Kidney (tissue), 13 donors: ENCODE measurements at regions not wholly inside any gene's neighbourhood (a gene's known extent, or its start where the extent isn't known, plus 50 kb on each side); places are given as distances from the start of the nearest gene placed in this dataset.

Experiments used
- DNase-seq, 5 donors: peaks; one replicate each; pipeline ENCODE4 v3.0.0-alpha.2; 2013 to 2020
- FAIRE-seq: peaks from 2 replicates; lab custom pipeline; 2012; peaks lifted over from hg19 to GRCh38; lab: Jason Lieb, UNC
- H3K27ac ChIP-seq, 2 donors: one replicate each; pipeline ENCODE4 v1.7.0; 2013; ENCODE audit warnings: low read depth in 2 of 2, low read length in 2 of 2, inconsistent platforms in 1 of 2
- H3K27me3 ChIP-seq: one replicate; pipeline ENCODE4 v1.7.1; 2013; ENCODE audit warnings: low read length, inconsistent platforms; ENCODE audit not compliant: control insufficient read depth, insufficient read depth
- H3K36me3 ChIP-seq, 3 donors: one replicate each; pipeline versions ENCODE4 v1.7.0 to v1.7.1; 2013; ENCODE audit warnings: low read length in 3 of 3, control low read depth in 1 of 3, inconsistent platforms in 1 of 3; ENCODE audit not compliant: insufficient read depth in 3 of 3, control insufficient read depth in 2 of 3
- H3K4me1 ChIP-seq, 3 donors: one replicate each; pipeline versions ENCODE4 v1.7.0 to v1.7.1; 2013; ENCODE audit warnings: low read length in 3 of 3, inconsistent platforms in 1 of 3, low read depth in 1 of 3; ENCODE audit not compliant: control insufficient read depth in 2 of 3, insufficient read depth in 2 of 3
- H3K4me3 ChIP-seq, 3 donors: one replicate each; pipeline versions ENCODE4 v1.7.0 to v1.8.1; 2013; ENCODE audit warnings: low read length in 3 of 3, control low read depth in 1 of 3, inconsistent platforms in 1 of 3
- H3K9ac ChIP-seq, 3 donors: one replicate each; pipeline versions ENCODE4 v1.7.0 to v1.7.1; 2013; ENCODE audit warnings: low read length in 3 of 3, control low read depth in 1 of 3, inconsistent platforms in 1 of 3
- H3K9me3 ChIP-seq, 3 donors: one replicate each; pipeline versions ENCODE4 v1.7.0 to v1.7.1; 2013; ENCODE audit warnings: low read length in 3 of 3, control low read depth in 1 of 3, inconsistent platforms in 1 of 3; ENCODE audit not compliant: control insufficient read depth in 2 of 3, insufficient read depth in 1 of 3
- CTCF ChIP-seq: IDR thresholded peaks from 3 replicates; pipeline ENCODE4 v1.5.1; 2012; ENCODE audit warnings: mild to moderate bottlenecking, moderate library complexity, borderline replicate concordance; ENCODE audit not compliant: insufficient read depth; ENCODE audit errors: extremely low read depth
- intact Hi-C: fragments of 100-400 bp; cut with DNase I; formaldehyde crosslinking; loops from one replicate; pipeline ENCODE4 v1.11.1; 2022
- donor health status: control.
- donor health status: control.
- donor health status: control.
- donor health status: control.
- donor health status: control.
- donor health status: DM: yes; HTN: yes; CAD: no.
- donor health status: Normal renal cell carcinoma (clear cell type).

- H3K9ac ChIP-seq, result no peak overlapping the region
- no peak overlapping the region for H3K4me3 ChIP-seq
- no peak overlapping the region for H3K27ac ChIP-seq
- H3K27me3 ChIP-seq, result no peaks in the 10 kb centered on the region
- intact Hi-C loops, result no loop called here
- H3K4me1 ChIP-seq, result no peaks in the 10 kb centered on the region
- FAIRE-seq, result no peak
- H3K36me3 ChIP-seq, result no peaks in the 10 kb centered on the region
- no peak for DNase-seq
- no peaks in the 10 kb centered on the region for H3K9me3 ChIP-seq
- TF ChIP-seq CTCF, result no peak
Observed at GRCh38 chr7:24370541-24370940, 86.6 kb downstream of the NPY start.

DNA sequence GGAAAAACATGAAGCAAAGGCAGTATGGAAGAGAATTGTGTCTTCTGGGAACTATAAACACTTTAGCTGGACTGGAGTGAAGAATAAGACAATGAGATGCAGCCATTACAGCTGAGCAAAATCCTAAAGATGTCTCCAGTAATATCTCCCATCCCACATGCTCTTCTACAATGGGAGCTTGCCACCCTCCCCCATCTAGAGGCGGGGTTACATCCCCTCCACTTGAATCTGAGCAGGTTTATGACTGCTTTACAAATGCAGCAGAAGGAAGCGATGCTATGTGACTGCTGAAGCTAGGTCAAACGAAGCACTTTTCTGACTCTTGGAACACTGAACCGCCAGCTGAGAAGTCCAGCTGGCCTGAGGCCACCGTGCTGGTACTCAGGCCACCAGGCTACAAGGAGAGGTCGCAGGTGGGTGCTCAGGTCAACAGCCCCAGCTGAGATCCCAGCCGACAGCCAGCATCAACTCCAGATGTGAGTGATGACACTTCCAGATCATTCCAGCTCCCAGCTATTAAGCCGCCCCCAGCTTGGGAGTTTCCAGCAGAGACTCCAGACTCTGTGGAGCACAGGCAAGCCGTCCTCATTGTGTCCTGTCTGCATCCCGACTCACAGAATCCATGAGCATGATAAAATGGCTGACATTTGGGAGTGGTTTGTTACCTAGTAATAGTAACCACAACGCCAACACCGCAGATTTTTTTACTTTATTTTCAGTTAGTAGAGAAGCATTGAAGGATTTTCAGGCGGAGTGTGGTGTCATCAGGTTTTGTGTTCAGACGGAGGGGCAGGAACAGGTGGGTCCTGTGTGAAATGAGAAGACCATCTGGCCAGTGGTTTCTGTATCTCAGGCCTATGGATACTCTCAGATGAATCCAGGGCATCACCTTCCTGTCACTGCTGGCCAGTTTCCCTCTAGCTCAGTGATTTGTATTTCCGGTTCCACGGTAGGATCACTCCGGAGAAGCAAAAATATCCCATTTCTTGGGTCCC is 89.3 kb downstream of the NPY start:
- Histone ChIP-seq H3K36me3 (no peaks in the 10 kb centered on the region), H3K4me1 (no peaks in the 10 kb centered on the region), H3K4me3 (no peak overlapping the region), H3K27ac (no peak overlapping the region), H3K9me3 (no peaks in the 10 kb centered on the region), H3K27me3 (no peaks in the 10 kb centered on the region), H3K9ac (no peak overlapping the region)
- FAIRE-seq (no peak), DNase-seq (peak in 1 of 5 donors; percentile 11)
- TF ChIP-seq CTCF, result no peak
- intact Hi-C loops, result no loop called here

DNA sequence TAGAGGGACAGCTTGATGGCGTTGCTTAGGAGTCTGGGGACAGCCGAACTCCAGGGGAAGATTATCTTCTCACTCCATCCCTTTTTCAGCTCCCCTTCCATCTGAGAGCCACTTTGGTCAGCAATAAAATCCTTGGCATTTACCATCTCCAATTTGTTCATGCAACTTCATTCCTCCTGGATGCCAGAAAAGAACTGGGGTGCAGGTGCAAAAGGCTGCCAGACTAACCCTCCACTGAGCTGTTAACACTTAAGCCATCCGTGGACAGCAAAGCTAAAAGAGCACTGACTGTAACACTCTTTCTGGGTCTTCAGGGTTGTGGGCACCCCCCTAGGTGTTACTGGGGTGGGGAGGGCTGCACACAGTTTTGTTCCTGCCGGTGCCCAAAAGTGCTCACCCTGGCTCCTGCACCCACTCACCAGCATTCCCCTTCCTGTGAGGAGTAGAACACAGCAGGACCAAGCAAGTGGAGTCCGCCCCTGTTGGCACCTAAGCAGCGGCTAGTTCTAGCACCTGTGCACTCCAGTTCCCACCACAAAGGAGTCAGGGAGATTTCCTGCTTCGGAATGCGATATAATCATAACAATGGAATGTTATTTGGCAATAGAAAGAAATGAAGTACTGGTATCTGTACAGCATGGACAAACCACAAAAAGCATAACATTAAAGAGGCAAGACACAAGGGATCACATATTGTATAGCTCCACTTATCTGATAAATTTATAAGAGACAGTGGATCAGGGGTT is 95.1 kb downstream of the NPY start:
- no peak for TF ChIP-seq CTCF
- FAIRE-seq (no peak), DNase-seq (no peak)
- intact Hi-C loops, result no loop called here
- no peak overlapping the region for H3K4me3 ChIP-seq
- H3K36me3 ChIP-seq, result no peaks in the 10 kb centered on the region
- no peaks in the 10 kb centered on the region for H3K4me1 ChIP-seq
- no peaks in the 10 kb centered on the region for H3K27me3 ChIP-seq
- H3K9ac ChIP-seq, result no peak overlapping the region
- no peak overlapping the region for H3K27ac ChIP-seq
- H3K9me3 ChIP-seq, result peaks cover 0 to 4% (median 0%) of the 10 kb centered on the region in 3 donors
